NCI-H345 treated with DMSO at 0.1 percent for 48 hours (cell line): ENCODE measurements at regions not wholly inside any gene's neighbourhood (a gene's known extent, or its start where the extent isn't known, plus 50 kb on each side); places are given as distances from the start of the nearest gene placed in this dataset.
"Not testable (repeated sequence)": the region's sequence is repeated elsewhere in the genome, so short reads cannot be mapped to it uniquely, and the experiment has no call there.

Experiments used
- DNase-seq: peaks from one replicate; lab custom pipeline; 2025; ENCODE audit not compliant: unreplicated experiment; lab: John Stamatoyannopoulos, UW

DNA sequence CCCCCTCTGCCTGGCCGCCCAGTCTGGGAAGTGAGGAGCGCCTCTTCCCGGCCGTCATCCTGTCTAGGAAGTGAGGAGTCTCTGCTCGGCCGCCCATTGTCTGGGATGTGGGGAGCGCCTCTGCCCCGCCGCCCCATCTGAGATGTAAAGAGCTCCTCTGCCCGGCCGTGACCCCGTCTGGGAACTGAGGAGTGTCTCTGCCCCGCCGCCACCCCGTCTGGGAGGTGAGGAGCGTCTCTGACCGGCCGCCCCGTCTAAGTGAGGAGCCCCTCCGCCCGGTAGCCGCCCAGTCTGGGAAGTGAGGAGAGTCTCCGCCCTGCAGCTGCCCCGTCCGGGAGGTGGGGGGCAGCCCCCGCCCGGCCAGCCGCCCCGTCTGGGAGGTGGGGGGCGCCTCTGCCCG lies 228.9 kb downstream of the RPIA start:
- not testable (repeated sequence) for DNase-seq

DNA sequence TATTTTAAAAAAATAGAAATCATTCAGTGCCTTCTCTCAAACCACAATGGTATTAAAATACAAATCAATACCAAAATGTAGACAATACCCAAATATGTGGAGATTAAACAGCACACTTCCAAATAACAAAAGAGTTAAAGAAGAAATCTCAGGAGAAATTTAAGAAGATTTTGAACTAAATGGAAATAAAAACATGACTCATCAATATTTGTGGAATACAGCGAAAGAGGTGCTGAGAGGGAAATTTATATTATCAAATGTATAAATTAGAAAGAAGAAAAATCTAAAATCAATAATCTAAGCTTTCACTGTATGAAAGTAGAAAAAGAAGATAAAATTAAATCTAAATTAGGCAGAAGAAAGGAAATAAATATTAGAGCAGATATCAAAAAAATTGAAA lies 233.1 kb downstream of the RPIA start:
- DNase-seq = no peak

DNA sequence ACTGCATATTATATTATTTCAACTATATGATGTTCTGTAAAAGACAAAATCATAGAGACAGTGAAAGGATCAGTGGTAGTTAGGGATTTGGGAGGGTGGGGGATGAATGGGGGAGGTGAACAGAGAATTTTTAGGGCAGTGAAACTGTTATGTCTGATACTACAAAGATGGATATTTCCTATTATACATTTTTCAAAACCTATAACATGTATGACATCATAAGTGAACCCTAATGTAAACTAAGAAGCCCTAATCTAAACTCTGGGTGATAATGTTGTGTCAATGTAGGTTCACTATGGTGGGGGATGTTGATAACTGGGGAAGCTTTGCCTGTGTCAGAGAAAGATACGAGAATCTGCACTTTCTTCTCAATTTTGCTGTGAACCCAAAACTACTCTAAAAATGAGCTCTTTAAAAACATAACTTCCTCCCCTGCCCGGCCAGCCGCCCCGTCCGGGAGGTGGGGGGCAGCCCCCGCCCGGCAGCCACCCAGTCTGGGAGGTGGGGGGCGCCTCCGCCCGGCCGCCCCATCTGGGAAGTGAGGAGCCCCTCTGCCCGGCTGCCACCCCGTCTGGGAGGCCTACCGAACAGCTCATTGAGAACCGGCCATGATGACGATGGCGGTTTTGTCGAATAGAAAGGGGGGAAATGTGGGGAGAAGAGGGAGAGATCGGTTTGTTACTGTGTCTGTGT lies 234.4 kb downstream of the RPIA start:
- no peak for DNase-seq

DNA sequence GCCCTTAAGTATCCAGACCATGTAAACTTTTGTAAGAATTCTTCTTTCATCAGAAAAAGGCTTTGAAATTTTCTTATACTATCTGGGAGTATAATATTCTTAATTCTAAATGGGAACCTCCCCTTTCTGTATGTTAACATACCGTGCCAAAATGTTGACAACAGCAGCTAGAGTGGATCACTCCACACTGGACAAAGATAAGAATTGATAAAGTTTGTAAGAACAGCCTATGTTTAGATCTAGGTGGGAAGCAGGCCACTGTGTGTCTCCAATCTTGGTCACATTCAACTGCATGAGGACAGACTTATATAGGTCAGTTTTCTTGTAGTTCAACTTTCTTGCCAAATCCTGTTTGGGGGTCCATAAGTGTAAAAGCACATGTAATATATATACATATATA lies 235.7 kb downstream of the RPIA start:
- DNase-seq = no peak

DNA sequence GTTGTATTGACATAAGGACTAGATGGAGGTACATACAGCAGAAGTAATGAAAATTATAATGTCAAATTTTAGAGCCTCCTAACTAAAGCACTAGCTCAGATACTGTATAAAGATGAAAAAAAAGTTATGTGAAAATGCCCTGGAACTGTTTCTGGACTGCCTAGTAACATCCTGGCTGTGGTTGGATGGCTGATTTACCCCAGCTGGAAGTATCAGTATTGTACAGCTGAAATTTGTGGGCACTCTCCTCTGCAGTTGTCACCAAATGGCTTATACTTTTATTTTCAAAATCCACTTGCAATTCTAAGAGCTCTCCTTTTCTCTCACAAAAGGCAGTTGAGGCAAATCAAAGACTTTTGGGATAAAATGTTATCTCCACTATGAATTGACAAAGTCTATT lies 239.2 kb downstream of the RPIA start:
- no peak for DNase-seq

DNA sequence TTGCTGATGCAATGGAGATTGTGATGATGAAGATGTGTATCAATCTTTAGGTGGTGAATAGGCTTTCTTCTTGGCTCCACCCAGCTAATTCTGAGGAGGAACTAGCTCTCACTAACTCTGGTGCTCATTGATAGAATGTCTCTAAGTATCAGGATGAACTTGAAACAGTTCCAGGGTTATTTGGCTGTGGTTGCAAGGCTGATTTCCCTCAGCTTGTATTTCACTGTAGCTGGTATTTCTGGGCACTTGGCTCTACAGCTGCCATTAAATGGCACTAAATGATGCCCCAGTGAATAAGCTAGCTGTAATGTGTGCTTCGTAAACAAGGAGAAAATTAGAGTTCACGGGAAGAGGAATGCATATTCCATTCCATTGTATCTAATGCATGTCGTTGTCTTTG lies 241.2 kb downstream of the RPIA start:
- DNase-seq = no peak

DNA sequence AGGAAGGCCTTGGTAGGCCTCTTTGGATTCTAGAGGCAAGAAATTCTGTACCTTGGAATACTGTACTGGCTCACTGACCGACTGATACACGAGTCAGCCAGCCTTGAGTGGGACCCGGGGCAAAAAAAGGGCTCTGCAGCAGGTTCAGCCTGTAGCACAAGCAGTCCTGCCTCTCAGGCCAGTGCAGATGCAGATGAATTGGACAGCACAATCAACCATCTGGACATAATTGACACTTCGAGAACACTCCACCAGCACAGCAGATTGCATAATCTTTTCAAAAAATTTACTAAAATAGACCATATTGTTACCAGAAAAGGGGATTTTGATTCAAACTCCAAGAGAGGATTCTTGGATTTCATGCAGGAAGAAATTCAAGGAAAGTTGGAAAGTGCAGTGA lies 241.6 kb downstream of the RPIA start:
- DNase-seq = no peak

DNA sequence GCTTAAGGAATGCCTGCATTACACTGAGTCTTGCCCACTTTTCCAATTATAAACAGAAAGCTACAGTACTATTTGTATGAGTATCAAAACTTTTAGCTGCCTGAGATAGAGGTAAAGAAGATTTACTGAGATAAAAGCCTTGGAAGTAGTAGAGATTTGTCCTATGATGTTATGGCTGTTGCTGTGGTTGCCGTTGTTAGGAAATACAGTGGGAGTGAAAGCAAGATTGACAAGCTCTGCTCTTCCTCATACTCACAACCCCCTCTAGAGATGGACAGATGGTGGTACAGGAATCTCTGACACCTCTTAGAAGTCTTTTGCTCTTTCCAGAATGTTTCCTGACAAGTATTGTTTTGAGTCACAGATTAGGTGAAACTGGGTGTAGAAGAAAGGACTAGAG lies 242.5 kb downstream of the RPIA start:
- no peak for DNase-seq

DNA sequence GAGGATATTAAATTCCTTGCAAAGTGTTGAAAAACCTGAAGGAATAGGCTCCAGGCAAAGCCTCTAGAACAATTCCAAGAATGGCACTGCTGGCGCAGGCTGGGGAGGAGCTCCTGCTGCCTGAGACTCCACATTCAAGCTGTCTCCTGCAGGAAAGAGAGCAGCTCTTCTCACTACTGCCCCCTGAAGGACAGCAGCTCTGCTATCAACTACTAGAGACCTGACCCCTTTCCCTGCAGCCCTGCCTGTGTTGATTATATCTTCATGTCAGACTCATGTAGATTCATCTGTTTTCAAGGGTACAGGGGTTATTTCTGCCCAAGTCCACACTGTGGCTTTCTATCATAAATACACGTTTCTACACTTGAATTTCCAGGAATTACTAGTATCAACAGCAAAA lies 249.7 kb downstream of the RPIA start:
- DNase-seq = not testable (repeated sequence)

DNA sequence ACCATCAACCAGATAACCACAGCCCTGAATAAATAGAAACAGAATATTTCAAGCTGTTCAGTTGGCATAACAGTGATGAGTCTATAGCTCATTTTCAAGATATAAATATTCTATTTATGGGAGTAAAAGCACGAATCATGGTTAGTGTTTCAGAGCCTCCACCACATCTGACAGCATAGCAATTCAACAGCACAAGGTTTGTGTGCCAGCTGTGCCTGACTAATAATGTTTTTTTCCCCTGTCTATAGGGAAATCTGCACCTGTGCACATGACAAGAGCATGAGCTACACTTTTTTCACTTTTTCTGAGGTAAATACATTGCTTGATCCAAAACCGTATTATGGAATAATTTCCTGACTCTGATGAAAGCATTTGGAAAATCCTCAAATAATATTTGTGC lies 251.3 kb downstream of the RPIA start:
- no peak for DNase-seq

DNA sequence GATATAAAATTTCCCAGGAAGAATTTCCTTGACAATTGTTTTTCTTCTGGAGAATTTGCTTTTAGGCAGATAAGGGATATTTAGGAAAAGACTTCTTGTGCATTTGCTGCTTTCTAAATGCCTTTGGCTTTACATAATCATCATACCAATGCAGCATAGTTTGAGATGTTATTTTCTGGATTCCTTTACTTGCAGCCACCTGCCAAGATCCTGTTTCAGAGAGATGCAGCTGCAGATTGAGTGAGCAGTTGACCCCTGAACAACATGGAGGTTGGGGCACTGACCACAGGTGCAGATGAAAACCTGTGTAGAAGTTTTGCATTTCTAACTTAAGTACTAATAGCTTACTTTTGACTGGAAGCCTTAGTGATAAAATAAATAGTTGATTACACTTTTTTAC lies 257.9 kb downstream of the RPIA start:
- no peak for DNase-seq

DNA sequence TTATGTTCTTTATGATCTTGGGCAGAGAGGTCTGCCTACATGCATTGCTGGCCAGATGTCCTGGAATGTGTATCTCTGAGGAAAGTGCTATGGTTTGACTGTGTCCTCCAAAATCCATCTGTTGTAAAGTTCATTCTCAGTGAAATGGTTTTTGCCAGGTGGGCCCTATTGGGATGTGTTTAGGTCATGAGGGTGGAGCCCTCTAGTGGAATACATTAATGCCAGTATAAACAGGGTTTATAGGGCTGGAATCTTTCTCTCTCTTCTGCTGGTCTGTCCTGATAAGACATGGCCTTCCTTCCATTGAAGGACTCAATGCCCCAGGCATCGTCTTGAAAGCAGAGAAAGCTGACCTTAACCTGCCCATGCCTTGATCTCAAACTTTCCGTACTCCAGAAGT lies 258.5 kb downstream of the RPIA start:
- DNase-seq = no peak

DNA sequence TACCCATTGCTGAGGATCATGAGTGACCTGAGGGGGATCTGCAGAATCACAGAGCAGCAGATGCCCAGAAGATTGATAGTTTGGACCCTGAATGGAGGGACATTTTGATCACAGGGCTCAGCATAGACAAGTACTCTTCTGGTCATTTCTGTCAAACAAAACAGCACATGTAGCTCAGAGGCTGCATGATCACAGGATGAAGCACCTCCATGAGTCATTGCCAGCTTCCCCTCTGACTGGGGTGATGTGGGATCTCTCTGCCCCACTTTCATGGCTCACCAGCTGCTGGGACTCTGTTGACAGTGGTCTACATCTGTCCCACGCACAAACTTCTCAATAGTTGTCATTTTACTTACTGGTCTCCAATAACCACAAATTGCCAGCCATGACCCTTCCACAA lies 264.1 kb downstream of the RPIA start:
- DNase-seq = no peak

DNA sequence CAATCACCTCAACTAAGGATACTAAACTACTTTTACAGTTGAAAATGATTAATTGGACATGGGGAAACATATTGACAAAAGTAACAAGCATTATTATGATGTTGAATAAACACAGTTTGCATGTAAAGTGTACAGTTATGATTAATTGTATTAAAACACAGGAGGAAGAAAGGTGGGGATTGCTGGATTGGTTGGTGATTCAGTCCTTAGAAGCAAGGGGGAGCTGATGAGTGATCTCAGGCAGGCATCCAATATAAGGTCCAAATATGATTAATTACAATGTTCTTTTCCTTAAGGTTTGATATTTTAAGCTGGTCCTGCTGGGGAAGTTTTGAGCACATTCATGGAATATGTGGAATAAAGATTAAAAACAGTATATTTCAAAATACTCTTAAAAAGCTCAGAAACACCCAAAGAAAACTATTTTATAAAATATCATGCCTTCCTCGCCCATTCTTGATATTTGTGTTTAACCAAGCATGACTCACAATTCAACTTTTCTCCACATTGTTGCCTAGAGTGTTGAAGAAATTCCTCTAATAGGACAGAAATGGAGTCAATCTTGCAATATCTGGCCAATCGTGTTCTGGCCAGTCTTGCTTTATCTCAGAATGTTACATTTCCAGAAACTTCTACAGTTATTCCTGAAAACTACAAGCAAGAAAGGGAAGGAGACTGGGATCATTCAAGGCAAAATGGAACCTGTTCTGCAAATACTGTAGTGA lies 268.2 kb downstream of the RPIA start:
- DNase-seq = no peak

DNA sequence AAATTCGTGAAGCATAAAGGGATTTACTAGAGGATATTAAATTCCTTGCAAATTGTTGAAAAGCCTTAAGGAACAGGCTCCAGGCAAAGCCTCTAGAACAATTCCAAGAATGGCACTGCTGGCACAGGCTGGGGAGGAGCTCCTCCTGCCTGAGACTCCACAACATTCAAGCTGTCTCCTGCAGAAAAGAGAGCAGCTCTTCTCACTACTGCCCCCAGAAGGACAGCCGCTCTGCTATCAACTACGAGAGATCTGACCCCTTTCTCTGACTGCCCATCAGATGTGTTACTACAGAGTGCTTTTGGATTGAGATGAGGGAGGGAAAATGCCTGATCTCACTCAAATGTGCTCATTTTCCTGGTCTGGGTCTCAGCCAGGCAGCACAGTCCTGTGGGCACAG lies 269.9 kb downstream of the RPIA start:
- not testable (repeated sequence) for DNase-seq

DNA sequence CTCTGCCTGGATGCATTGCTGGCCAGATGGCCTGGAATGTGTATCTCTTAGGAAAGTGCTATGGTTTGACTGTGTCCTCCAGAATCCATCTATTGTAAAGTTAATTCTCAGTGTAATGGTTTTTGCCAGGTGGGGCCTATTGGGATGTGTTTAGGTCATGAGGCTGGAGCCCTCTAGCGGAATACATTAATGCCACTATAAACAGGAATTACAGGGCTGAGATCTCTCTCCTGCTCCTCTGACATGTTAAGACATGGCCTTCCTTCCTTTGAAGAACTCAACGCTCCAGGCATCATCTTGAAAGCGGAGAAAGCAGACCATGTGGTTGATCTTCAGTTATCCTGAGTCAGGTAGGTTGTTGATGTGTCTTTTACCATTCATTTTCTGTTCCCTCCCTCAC lies 276.4 kb downstream of the RPIA start:
- no peak for DNase-seq

DNA sequence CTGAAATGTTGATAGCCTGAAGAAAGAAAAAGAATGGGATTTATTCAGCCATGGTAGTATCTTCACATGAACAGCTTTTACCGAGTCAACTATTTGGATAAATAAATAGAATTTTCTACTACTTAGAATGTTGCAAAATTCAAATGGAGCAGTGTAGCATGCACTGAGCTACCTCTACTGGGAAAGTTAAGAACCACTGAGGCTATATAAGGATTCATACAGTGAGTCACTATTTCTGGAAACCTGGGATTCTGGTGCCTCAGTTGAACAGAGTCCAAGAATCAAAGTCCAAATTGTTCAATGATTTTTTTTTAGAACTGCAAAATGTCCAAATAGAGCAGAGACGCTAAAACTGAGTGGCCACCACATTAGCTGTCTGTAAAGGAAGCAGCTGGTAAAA lies 286.5 kb downstream of the RPIA start:
- DNase-seq = not testable (repeated sequence)

DNA sequence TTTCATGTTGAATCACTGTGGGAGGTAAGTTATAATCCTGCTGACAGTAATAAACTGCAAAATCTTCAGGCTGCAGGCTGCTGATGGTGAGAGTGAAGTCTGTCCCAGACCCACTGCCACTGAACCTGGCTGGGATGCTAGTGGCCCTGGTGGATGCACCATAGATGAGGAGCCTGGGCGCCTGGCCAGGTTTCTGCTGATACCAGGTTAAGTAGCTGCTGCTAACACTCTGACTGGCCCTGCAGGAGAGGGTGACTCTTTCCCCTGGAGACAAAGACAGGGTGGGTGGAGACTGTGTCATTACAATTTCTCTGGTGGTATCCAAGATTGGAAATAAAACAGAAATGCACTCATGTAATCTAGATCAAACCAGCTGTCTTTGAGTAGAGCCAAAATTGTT lies 287.0 kb downstream of the RPIA start:
- not testable (repeated sequence) for DNase-seq

DNA sequence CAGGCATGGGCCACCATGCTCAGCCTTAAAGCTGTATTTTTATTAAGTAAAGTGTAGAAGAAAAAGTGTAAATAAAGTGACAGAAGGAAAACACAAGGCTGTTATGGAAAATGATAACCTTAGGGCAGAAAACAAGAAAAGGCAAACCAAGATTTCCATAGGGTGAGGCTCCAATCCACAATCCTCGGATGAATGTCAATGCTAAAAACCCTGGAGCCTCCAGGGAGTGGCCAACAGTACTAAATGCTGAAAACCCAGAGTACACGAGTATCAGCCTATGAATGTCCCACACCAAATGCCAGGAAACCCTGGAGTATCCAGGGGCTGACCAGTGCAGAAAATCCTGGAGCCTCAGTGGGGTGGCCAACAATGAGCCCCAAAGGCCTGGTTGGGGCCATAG lies 292.6 kb downstream of the RPIA start:
- not testable (repeated sequence) for DNase-seq

DNA sequence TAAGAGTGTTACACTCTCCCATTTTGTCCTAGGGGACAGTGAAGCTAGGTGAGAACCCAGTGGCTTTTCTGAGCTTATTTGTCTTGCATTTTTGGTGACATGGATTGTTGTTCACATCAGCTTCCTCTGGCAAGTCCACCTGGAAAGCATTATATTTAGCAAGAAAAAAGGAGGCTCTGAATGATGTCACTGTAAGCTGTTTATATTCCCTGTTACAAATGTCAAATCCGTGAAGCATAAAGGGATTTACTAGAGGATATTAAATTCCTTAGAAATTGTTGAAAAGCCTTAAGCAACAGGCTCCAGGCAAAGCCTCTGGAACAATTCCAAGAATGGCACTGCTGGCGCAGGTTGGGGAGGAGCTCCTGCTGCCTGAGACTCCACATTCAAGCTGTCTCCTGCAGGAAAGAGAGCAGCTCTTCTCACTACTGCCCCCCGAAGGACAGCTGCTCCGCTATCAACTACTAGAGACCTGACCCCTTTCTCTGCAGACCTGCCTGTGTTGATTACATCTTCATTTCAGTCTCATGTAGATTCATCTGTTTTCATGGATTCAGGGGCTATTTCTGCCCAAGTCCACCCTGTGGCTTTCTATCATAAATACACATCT lies 295.4 kb downstream of the RPIA start:
- DNase-seq = not testable (repeated sequence)

DNA sequence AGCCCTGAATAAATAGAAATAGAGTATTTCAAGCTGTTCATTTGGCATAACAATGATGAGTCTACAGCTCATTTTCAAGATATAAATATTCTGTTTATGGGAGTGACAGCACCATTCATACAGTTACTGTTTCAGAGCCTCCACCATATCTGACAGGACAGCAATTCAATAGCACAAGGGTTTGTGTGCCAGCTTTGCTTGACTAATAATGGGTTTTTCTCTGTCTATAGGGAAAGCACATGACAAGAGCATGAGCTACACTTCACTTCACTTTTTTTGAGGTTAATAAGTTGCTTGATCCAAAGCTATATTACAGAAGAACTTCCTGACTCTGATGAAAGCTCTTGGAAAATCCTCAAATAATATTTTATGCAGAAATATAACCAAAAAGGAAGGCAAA lies 297.1 kb downstream of the RPIA start:
- DNase-seq = not testable (repeated sequence)

DNA sequence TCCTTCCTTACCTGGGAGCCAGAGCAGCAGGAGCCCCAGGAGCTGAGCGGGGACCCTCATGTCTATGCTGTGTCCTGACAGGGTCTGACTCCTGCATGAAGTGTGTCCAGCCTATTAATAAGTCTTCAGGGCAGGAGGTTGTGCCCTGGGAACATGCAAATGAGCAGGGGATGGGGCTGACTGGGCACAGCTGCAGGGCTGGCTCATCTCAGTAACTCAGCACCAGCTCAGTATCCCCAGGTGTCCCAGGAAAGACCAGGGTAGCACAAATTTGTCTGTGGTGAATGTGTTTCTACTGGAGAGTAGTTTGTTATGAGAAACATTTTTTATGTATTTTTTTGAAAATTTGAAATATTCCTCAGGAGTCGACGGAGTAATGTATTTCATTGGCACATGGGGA lies 301.3 kb downstream of the RPIA start:
- DNase-seq = not testable (repeated sequence)
